ENCODE measurements at regions not wholly inside any gene's neighbourhood (a gene's known extent, or its start where the extent isn't known, plus 50 kb on each side); places are given as distances from the start of the nearest gene placed in this dataset.

DNA sequence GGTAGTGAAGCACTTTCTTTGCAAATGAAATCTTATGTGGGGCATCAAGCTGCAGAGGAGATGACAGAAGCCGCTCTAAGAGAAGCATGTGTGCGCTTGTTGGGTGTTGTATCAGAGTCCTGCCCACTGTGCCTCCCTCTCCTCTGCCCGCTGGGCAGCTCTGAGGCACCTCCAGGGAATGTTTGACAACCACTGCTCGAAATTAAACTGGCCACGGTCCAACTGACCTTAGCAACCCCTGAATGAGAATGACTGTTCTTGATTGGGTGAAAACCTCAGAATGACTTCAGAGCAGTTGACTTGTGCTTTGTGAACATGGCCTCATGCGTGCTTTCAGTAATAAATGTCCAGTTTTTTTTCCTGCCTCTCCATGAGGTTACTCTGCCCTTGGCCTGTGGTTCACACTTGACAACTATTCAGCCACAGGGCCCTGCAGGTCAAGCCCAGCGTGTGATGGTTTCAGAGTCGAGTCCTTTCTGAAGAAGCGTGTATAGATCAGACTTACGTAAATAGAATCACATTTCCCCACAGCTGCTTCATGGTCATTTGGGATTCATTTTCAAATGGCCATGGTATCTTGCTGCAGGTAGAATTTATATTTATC lies 94.9 kb downstream of the SLC4A3 start:
- intact Hi-C loops (cut with DNase I): no loop called here
- FAIRE-seq: no peak
- Histone ChIP-seq H3K9ac (ENCODE audit: low read length in 3 of 3) (no peak overlapping the region), H3K4me3 (ENCODE audit: low read length in 3 of 3) (no peak overlapping the region), H3K27ac (ENCODE audit: low read depth in 2 of 2, low read length in 2 of 2) (no peak overlapping the region), H3K4me1 (ENCODE audit: control insufficient read depth in 2 of 3, insufficient read depth in 2 of 3, low read depth in 1 of 3, low read length in 3 of 3) (no peaks in the 10 kb centered on the region), H3K36me3 (ENCODE audit: control insufficient read depth in 2 of 3, insufficient read depth in 3 of 3, low read length in 3 of 3) (no peaks in the 10 kb centered on the region), H3K9me3 (ENCODE audit: control insufficient read depth in 2 of 3, insufficient read depth in 1 of 3, low read length in 3 of 3) (no peaks in the 10 kb centered on the region), H3K27me3 (ENCODE audit: control insufficient read depth, insufficient read depth, low read length) (no peaks in the 10 kb centered on the region)
- DNase-seq: no peak
- TF ChIP-seq, protein P1, sequence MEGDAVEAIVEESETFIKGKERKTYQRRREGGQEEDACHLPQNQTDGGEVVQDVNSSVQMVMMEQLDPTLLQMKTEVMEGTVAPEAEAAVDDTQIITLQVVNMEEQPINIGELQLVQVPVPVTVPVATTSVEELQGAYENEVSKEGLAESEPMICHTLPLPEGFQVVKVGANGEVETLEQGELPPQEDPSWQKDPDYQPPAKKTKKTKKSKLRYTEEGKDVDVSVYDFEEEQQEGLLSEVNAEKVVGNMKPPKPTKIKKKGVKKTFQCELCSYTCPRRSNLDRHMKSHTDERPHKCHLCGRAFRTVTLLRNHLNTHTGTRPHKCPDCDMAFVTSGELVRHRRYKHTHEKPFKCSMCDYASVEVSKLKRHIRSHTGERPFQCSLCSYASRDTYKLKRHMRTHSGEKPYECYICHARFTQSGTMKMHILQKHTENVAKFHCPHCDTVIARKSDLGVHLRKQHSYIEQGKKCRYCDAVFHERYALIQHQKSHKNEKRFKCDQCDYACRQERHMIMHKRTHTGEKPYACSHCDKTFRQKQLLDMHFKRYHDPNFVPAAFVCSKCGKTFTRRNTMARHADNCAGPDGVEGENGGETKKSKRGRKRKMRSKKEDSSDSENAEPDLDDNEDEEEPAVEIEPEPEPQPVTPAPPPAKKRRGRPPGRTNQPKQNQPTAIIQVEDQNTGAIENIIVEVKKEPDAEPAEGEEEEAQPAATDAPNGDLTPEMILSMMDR (IDR thresholded peaks at IDR 0.05; ENCODE audit: borderline replicate concordance, extremely low read depth, insufficient read depth): no peak

GRCh38 chr2:219723311-219723710 lies 95.9 kb downstream of the SLC4A3 start:
- H3K4me3 ChIP-seq (ENCODE audit: low read length in 3 of 3): no peak overlapping the region
- FAIRE-seq (no peak), DNase-seq (no peak)
- no peaks in the 10 kb centered on the region for H3K4me1 ChIP-seq (ENCODE audit: control insufficient read depth in 2 of 3, insufficient read depth in 2 of 3, low read depth in 1 of 3, low read length in 3 of 3)
- no peak overlapping the region for H3K9ac ChIP-seq (ENCODE audit: low read length in 3 of 3)
- TF ChIP-seq, protein P1 (IDR thresholded peaks at IDR 0.05; ENCODE audit: borderline replicate concordance, extremely low read depth, insufficient read depth): no peak
- no peaks in the 10 kb centered on the region for H3K9me3 ChIP-seq (ENCODE audit: control insufficient read depth in 2 of 3, insufficient read depth in 1 of 3, low read length in 3 of 3)
- no peaks in the 10 kb centered on the region for H3K36me3 ChIP-seq (ENCODE audit: control insufficient read depth in 2 of 3, insufficient read depth in 3 of 3, low read length in 3 of 3)
- no peak overlapping the region for H3K27ac ChIP-seq (ENCODE audit: low read depth in 2 of 2, low read length in 2 of 2)
- H3K27me3 ChIP-seq (ENCODE audit: control insufficient read depth, insufficient read depth, low read length): no peaks in the 10 kb centered on the region
- intact Hi-C loops (cut with DNase I): no loop called here

GRCh38 chr2:219724628-219725027 lies 97.2 kb downstream of the SLC4A3 start:
- FAIRE-seq (no peak), DNase-seq (no peak)
- Histone ChIP-seq H3K27me3 (ENCODE audit: control insufficient read depth, insufficient read depth, low read length) (no peaks in the 10 kb centered on the region), H3K36me3 (ENCODE audit: control insufficient read depth in 2 of 3, insufficient read depth in 3 of 3, low read length in 3 of 3) (no peaks in the 10 kb centered on the region), H3K4me1 (ENCODE audit: control insufficient read depth in 2 of 3, insufficient read depth in 2 of 3, low read depth in 1 of 3, low read length in 3 of 3) (peaks cover 0 to 3% (median 3%) of the 10 kb centered on the region in 3 donors), H3K9me3 (ENCODE audit: control insufficient read depth in 2 of 3, insufficient read depth in 1 of 3, low read length in 3 of 3) (no peaks in the 10 kb centered on the region), H3K27ac (ENCODE audit: low read depth in 2 of 2, low read length in 2 of 2) (no peak overlapping the region), H3K4me3 (ENCODE audit: low read length in 3 of 3) (no peak overlapping the region), H3K9ac (ENCODE audit: low read length in 3 of 3) (no peak overlapping the region)
- intact Hi-C loops (cut with DNase I): no loop called here
- TF ChIP-seq, protein P1 (IDR thresholded peaks at IDR 0.05; ENCODE audit: borderline replicate concordance, extremely low read depth, insufficient read depth): no peak

DNA sequence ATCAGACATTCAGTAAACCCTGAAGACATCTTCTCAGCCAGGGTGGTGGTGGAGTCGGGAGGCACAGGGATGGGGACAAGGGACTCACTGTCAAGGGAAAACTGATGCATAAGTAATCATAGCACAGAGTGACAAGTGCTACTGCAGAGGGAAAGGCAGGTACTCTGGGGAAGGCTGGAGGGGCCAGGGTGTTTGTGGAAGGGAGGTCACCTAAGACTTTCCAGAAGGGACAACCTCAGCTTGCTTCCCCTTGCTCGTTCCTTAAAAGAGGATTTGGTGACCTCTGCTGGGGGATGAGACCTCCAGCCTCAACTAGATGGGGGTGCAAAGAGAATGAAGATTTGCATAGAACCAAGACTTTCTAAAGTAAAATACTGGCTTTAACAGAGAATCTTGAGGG lies 99.5 kb downstream of the SLC4A3 start:
- intact Hi-C loops (cut with DNase I): no loop called here
- H3K27ac ChIP-seq (ENCODE audit: low read depth in 2 of 2, low read length in 2 of 2): no peak overlapping the region
- TF ChIP-seq, protein P1 (IDR thresholded peaks at IDR 0.05; ENCODE audit: borderline replicate concordance, extremely low read depth, insufficient read depth): no peak
- H3K4me1 ChIP-seq (ENCODE audit: control insufficient read depth in 2 of 3, insufficient read depth in 2 of 3, low read depth in 1 of 3, low read length in 3 of 3): peaks cover 0 to 3% (median 3%) of the 10 kb centered on the region in 3 donors
- no peak overlapping the region for H3K9ac ChIP-seq (ENCODE audit: low read length in 3 of 3)
- H3K27me3 ChIP-seq (ENCODE audit: control insufficient read depth, insufficient read depth, low read length): no peaks in the 10 kb centered on the region
- no peak overlapping the region for H3K4me3 ChIP-seq (ENCODE audit: low read length in 3 of 3)
- H3K36me3 ChIP-seq (ENCODE audit: control insufficient read depth in 2 of 3, insufficient read depth in 3 of 3, low read length in 3 of 3): no peaks in the 10 kb centered on the region
- FAIRE-seq: no peak
- DNase-seq: no peak
- no peaks in the 10 kb centered on the region for H3K9me3 ChIP-seq (ENCODE audit: control insufficient read depth in 2 of 3, insufficient read depth in 1 of 3, low read length in 3 of 3)

All from kidney (tissue), 13 donors.